GM19239 (cell line): ENCODE measurements at regions not wholly inside any gene's neighbourhood (a gene's known extent, or its start where the extent isn't known, plus 50 kb on each side); places are given as distances from the start of the nearest gene placed in this dataset.
"Not testable (repeated sequence)": the region's sequence is repeated elsewhere in the genome, so short reads cannot be mapped to it uniquely, and the experiment has no call there.

Source experiments
- DNase-seq: peaks from one replicate; pipeline ENCODE4 v3.0.0; 2011; ENCODE audit warnings: low spot score; ENCODE audit not compliant: insufficient read length
- FAIRE-seq: peaks from 2 replicates; lab custom pipeline; 2011; peaks lifted over from hg19 to GRCh38; lab: Jason Lieb, UNC

DNA sequence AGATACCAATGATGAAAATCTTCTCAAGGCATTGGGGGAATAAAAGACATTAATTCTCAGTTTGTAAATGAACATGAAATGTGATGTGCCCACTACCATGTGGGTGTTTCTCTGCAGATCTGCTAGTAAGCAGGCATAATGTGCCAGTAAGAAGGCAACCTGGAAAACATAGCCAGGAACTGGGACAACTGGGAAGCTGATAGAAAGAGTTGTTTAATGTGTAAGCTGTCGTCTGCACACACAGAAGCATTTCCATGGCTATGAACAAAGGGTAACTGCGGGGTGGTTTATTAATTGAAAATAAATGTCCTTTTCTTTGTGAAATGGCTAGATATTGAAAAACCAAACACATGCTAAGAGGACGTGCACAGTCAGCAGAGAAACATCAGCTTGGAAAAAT lies 52.0 kb downstream of the ZC3H11B start:
- no peak for DNase-seq
- FAIRE-seq, result no peak

DNA sequence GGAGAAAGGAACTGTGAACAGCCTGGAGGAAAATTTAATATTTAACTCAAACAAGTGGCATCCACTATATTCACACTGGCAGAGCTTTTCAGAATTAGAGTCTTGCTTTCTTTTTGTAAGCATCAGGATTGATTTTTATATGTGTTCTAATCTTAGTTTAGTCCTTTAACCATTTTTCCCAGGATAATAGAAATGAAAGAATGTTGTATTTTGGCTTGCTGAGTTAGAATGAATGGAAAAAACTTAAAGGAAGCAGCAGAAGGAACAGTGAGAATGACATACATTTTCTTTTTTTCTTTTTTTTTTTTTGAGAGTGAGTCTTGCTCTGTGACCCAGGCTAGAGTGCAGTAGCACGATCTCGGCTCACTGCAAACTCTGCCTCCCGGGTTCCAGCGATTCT lies 53.0 kb downstream of the ZC3H11B start:
- FAIRE-seq, result no peak
- DNase-seq, result no peak

DNA sequence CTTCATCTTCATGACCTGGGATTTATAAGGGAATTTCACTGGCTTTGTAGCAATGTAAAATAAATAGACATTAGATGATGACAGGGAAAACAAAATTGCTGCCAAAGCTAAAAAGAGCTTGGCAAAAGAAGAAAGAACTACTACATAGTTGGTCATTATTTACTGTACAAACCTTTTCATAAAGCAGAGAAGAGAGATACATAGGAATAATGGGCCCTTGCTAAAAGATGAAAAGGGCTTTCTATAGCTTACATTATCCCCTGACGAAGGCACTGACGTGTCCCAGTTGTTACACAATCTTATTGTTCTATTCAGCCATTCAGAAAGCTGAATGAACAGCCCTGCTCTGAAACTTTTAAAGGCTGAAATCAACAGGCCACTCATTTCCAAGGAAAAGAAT lies 57.1 kb downstream of the ZC3H11B start:
- DNase-seq, result no peak
- FAIRE-seq, result no peak

DNA sequence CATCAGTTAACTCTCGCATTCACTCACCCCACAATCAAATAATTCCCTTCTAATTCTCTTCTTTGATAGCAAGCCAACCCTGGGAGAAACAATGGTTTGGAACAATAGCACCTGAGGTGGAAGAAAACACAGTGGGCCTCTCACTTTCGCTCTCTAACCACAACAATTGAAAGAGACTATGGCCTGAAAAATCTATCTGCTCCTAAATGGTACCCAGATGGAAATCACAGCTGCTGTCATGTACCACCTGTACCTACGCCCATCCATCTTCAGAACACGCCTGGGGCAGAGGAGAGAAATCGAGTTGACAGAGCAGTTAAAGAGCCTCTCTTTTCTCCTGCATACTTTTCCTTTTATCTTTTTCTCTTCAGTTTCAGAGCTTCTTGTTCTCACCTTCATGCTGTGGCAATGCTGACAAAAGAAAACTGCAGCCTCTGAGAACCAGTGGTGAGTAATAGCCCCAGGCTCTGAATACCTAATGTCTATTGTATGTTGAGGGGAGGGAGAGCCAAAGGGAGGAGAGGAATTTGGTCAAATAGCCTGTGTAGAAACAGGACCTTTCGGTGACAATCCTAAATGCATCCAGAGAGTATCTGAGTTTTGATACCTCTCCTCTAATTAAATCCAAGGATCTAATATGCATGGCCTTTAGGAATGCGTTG lies 57.7 kb downstream of the ZC3H11B start:
- FAIRE-seq, result no peak

DNA sequence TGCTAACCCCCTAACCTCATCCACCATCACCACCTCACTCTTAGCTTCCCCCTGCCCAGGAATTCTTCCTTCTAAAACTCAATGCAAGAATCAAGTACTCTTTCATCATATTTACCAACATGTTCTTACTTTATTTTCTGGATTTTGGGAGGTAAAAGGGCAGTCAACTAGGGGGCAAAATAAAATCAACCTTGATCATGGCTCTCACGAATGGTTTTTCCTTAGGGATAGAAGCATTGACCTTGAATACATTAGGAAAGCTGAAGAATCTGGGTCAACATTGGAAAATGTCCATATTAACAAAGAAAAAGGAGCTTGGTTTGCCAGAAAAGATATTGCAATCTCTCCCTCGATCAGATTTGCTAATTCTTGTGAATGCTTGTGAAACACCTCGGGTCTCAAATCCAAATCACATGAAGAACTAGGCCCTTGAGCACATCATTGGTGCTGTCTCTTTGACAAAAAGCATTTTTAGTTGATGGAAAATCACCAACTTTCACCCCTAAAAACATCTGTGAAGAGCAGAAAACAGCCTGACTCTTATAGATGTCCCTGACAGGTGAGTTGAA lies 58.9 kb downstream of the ZC3H11B start:
- DNase-seq (no peak), FAIRE-seq (no peak)

More for the DNA sequence above, 57.7 kb downstream of the ZC3H11B start:
- no peak for DNase-seq

DNA sequence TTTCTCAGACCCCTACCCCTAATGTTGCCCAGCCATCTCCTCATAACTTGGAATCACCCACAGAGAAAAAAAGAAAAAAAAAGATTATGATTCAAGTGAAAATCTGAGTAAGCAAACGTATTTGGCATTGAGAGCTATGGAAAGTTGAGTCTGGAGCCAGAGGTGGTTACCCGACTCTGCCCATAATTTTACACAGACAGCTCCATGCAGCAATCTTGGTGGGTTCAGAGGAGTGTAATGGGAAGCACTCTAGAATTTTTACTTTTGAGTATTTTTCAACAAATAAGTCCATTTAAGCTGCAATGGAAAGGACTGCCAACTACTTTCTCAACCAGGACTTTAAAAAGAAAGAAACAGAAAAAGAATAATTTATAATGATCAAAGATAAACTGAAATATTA lies 62.7 kb downstream of the ZC3H11B start:
- FAIRE-seq (no peak), DNase-seq (no peak)

DNA sequence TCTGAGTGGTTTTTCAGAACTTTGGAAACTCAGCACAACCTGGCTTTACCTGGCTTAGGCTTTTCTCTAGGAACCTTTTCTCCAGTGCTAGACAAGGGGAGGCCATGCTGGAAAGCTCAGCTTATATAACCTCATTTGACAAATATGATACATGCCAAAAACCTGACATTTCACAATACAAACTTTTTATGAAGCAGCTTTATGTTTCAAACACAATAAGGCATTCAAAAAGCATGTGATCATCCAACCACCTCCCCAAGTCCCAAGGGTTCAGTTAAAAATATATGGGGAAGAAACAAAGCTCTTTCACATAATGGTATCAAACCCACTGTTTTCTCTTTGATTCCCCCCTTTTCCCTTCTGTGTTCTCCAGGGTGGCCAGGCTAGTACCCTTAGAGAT lies 63.7 kb downstream of the ZC3H11B start:
- no peak for FAIRE-seq

DNA sequence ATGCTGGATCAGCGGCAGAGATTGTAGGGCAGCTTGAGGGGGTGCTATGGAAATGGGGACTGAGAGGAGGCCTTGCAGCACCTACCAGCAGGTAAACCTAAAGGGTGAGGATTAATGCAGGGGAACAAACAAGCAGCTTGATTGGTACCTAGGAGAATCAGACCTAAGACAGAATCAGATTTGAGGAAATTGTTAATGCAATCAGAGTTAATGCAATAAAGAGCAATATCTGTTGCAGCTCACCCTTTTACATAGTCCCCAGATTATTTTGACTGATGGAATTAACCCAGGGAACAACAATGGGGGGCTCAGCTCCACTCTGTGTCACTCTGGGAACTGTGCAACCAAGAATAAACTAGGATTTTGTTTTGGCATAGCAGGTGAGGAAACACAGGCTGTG lies 64.5 kb downstream of the ZC3H11B start:
- DNase-seq (no peak), FAIRE-seq (no peak)

More for the DNA sequence above, 63.7 kb downstream of the ZC3H11B start:
- DNase-seq, result no peak

DNA sequence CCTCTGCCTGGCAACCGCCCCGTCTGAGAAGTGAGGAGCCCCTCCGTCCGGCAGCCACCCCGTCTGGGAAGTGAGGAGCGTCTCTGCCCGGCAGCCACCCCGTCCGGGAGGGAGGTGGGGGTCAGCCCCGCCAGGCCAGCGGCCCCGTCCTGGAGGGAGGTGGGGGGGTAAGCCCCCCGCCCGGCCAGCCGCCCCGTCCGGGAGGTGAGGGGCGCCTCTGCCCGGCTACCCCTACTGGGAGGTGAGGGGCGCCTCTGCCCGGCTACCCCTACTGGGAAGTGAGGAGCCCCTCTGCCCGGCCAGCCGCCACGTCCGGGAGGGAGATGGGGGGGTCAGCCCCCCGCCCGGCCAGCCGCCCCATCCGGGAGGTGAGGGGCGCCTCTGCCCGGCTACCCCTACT lies 67.1 kb downstream of the ZC3H11B start:
- not testable (repeated sequence) for DNase-seq, FAIRE-seq

DNA sequence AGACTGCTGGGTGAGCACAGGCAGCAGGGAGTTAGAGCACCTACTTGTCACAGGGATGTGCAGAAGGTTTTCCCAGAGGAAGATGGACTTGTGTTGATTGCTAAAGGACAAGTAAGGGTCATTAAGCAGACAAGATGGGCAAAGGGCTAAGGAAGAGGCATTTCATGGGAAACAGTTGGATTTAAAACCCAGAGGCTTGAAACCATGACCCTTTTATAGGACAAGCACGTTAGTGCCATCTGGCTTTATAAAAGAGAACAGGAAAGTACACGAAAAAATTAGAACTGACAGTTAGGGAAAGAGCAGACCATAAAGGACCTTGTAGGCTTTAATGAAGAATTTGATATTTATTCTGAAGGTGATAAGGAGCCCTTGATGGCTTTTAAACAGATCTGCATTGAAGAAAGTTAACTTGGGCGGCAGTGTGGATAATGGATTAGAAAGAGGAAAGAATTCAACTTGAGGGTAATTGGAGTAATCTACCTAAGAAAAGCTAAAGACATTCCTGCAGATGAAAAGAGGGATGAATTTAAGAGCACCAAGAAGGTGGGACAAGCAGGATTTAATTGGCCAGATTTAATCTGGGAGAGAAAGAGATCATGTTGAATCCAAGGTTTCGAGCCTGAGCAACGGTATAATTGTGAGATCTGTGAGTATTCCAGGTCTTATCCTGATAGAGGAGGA lies 68.6 kb downstream of the ZC3H11B start:
- FAIRE-seq, result no peak
- no peak for DNase-seq

DNA sequence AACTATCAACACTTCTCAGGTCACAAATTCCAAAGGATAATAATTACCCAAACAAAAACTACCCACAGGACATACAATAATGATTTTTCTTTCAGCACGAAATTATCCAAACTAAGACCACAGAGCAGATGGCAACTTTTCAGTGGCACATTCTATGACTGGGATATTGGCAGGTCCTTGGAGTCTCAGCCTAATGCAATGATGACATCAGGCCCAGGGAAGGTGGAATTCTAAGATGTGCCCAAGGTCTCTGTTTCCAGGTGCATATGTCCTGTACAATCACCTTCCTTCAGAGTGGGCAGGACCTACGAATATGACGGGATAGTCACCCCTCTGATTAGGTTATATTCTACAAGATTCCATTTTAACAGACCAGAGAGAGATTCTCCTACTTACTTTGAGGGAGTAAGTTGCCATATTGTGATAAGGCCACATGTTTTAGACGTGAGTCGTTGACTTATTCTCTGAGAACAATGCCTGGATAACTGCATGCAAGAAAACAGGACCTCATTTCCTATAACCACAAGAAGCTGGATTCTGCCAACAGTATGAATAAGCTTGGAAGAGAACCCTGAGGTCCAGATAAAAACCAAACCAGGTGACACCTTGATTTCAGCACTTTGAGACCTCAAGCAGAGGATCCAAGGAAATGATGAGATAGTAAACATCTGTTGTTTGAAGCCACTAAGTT lies 69.9 kb downstream of the ZC3H11B start:
- DNase-seq, result no peak
- FAIRE-seq, result no peak

DNA sequence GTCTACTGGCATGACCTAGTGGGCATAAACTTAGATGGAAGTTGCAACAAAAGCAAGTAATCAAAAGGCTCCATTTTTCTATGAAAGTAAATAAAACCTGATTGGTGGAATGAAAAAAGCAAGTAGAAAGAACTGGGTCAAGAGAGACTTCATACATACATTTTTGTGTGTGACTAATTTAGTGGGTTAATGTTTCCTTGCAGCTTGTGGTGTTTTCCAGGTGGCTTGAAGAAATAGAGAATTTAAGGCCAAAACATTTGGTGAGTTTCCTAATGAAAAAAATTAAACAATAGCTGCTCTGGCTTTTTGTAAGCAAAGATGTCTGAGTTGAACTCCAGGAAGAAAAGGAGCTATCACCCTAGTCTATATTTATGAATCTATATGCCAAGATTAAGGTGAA lies 71.0 kb downstream of the ZC3H11B start:
- DNase-seq (no peak), FAIRE-seq (no peak)

DNA sequence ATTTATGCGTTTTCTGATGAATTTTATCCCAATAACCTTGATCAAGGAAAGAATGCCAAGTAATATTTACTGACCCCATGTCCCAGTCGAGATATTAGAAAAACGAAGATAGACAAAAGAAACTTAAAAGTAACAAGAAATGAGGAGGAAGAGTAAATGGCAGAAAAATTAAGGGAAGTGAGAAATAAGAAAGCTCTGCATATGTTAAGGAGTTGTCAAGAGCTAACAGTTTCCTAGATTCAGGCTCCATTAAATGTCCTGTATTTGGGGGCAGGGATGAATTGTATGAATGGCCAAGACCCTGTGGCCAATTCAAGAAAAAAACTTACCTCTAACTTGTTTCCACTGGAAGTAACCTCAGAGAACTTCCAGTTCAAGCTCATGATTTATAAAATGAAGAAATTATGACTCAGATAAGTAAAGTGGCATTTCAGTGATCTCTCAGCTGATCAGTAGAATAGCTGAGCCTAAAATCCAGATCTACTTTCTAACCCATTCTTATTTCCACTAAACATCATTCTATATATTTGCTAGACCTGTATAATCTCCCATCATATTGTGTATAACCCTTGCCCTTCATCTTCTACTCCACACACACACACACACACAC lies 73.2 kb downstream of the ZC3H11B start:
- DNase-seq (no peak), FAIRE-seq (no peak)

DNA sequence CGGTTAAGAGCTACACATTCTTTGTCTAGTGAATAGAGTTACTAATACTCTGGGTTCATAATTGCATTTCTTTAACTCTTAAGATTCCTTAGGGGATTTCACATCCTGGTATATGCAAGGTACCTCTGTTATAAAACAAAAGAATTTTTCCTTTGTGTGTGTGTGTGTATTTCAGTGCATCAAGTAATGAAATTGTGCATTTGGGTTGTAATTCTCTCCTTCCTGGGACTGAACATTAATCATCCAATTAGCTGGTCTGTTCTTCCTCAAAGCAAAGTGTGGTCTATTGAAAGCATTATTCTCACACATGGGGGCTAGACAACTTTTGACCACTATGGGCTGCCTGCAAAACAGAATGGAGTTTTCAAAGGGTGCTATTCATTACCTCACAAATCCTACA lies 74.0 kb downstream of the ZC3H11B start:
- FAIRE-seq, result no peak

DNA sequence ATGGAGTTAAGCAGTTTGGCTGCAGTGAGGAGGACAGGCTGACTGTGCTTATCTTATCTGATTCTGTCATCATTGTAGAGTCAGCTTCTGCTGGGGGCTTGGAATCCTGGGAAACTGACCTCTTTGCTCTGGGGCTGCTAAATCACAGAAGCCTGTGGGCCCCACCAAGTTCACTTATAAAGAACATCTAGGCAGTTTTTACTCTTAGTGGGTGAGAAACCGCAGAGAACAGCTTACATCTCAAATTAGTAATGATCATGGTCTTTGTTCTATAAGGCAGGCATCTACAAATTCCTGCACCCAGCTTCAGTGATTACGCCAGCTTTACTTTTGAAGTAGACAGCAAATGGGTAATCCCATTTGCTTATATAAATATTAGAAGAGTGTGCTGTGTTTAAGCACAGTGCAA lies 75.7 kb downstream of the ZC3H11B start:
- no peak for DNase-seq
- no peak for FAIRE-seq

More for the DNA sequence above, 74.0 kb downstream of the ZC3H11B start:
- no peak for DNase-seq

DNA sequence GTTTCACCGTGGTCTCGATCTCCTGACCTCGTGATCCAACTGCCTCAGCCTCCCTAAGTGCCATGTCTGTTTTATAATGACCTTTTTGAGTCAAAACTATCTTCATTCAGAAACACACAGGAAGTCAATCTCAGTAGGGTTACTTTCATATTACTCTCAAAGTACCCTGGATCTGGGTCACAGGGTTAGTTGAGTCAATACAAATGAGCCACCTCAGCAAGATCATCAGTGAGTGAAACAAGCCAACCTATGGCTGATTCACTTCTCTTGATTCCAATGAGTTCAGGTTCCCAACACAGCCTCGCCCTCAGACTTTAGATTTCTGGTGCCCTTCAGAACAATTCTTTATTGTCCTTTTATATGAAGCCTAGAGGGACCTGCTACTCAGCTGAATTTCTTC lies 76.9 kb downstream of the ZC3H11B start:
- no peak for FAIRE-seq
- no peak for DNase-seq

DNA sequence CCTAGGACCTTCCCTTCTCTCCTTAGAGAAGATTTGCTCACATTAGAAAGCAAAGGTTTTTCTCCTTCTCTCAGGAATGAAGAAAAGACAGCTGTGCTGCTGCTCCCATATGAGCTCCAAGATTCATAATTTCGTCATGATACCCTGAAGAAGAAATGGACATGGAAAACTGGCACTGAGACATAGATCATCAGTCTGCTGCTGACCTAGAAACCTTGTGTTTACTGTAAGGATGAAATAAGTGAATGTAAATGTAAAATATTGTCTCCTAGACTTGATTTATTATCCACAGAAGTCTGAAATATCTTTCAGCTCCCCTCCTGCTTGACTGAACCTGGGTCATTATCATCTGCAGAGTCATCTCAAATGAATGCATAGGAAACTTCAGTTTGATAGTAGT lies 77.9 kb downstream of the ZC3H11B start:
- DNase-seq, result no peak
- no peak for FAIRE-seq

DNA sequence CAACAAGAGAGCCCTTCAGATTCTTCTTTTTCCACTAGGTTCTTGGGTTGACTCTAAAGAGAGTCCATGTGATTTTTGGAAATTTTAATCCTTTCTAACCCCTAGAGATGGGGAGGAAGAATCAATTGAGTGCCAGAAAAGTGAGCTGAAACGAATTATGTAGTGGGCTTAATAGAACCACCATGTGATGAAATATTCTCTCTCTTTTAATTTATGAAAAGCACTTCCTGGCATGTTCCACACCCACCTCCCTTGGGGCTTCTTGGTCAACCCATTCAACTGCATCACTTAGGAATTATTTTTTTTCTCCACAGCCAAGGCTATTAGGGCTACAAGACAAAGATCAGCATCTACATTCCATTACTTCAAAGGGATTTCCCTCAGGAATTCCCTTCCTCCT lies 79.6 kb downstream of the ZC3H11B start:
- FAIRE-seq (no peak), DNase-seq (no peak)

DNA sequence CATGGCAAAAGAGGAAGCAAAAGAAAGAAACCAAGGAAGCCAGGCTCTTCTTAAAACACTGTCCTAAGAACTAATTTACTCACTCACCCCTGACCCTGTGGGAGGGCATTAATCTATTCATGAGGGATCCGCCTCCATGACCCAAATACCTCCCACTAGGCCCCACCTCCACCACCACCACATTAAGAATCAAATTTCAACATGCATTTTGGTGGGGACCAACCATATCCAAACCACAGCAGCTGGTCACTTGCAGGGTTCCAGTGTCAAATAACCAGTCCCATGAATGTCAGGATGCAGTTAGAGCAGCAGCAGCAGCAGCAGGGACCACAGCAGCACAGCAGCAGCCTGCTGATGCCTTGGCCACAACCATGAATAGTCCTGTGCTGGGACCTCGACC lies 83.8 kb downstream of the ZC3H11B start:
- DNase-seq, result no peak
- no peak for FAIRE-seq

DNA sequence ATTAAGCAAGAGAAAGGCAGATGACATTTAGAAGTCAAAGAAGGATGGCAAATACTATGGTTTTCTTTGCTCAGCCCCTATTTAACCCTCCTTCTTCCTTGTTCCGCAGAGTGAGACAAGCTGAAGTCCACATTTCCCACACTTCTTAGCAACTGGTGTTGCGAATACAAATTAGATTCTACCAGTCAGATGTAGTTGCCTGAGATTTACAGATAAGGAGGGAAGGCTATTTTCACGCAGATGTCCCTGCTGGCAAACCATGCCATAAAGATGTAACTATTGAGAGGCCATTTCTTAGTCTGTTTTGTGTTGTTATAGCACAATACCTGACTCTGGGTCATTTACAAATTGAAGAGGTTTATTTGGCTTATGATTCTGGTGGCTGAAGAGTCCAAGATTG lies 84.3 kb downstream of the ZC3H11B start:
- DNase-seq (no peak), FAIRE-seq (no peak)

DNA sequence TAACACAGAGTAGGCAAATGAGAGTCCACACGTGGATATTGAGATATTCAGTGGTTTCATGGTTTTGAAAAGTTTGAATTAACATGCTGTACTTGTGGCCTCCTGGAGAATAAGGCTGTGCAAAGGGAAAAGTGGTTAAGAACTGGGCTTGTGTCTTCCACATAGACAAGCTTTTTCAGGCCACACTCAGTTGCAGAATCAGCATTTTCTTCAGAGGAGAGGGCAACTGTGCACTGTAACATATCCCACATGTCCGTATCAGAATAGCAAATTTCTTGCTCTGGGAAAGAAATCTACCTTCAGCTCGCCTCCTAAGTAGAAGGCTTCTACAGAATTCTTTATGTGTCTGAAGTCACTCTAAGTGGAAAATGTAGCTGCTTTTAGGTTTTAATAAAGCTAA lies 84.9 kb downstream of the ZC3H11B start:
- DNase-seq (no peak), FAIRE-seq (no peak)
